Parathyroid adenoma (tissue), 2 donors: ENCODE measurements at regions not wholly inside any gene's neighbourhood (a gene's known extent, or its start where the extent isn't known, plus 50 kb on each side); places are given as distances from the start of the nearest gene placed in this dataset.

Experiments
- H2AFZ ChIP-seq: fragments of 300-600 bp; sonication (generic); one replicate; pipeline ENCODE4 v1.7.0; 2017; ENCODE audit warnings: antibody characterized with exemption, mild to moderate bottlenecking
- H3K27ac ChIP-seq: fragments of 300-600 bp; sonication (generic); one replicate; pipeline ENCODE4 v1.7.0; 2017
- H3K27me3 ChIP-seq: fragments of 300-600 bp; sonication (generic); one replicate; pipeline ENCODE4 v1.7.0; 2017; ENCODE audit warnings: low read length; ENCODE audit not compliant: control insufficient read depth, insufficient read depth
- H3K36me3 ChIP-seq: fragments of 300-600 bp; sonication (generic); one replicate; pipeline ENCODE4 v1.7.0; 2017; ENCODE audit warnings: low read length; ENCODE audit not compliant: control insufficient read depth, insufficient read depth
- H3K4me1 ChIP-seq: fragments of 300-600 bp; sonication (generic); one replicate; pipeline ENCODE4 v1.7.0; 2017; ENCODE audit warnings: control low read depth
- H3K4me2 ChIP-seq: fragments of 300-600 bp; sonication (generic); one replicate; pipeline ENCODE4 v1.7.0; 2017; ENCODE audit warnings: low read length
- H3K4me3 ChIP-seq: fragments of 300-600 bp; sonication (generic); one replicate; pipeline ENCODE4 v1.7.0; 2017; ENCODE audit warnings: low read depth, low read length
- H3K79me2 ChIP-seq: fragments of 300-600 bp; sonication (generic); one replicate; pipeline ENCODE4 v1.7.0; 2017; ENCODE audit warnings: control low read depth
- H3K9ac ChIP-seq: fragments of 300-600 bp; sonication (generic); one replicate; pipeline ENCODE4 v1.7.0; 2017; ENCODE audit warnings: mild to moderate bottlenecking
- H3K9me3 ChIP-seq: fragments of 300-600 bp; sonication (generic); one replicate; pipeline ENCODE4 v1.7.0; 2017; ENCODE audit warnings: low read length; ENCODE audit not compliant: control insufficient read depth
- TF ChIP-seq, protein P1 (sequence below): fragments of 300-600 bp; sonication (generic); IDR thresholded peaks from one replicate; pipeline ENCODE4 v1.7.0; 2017; ENCODE audit warnings: antibody characterized with exemption, mild to moderate bottlenecking
- donor health status: primary hyperparathyroidism.

DNA sequence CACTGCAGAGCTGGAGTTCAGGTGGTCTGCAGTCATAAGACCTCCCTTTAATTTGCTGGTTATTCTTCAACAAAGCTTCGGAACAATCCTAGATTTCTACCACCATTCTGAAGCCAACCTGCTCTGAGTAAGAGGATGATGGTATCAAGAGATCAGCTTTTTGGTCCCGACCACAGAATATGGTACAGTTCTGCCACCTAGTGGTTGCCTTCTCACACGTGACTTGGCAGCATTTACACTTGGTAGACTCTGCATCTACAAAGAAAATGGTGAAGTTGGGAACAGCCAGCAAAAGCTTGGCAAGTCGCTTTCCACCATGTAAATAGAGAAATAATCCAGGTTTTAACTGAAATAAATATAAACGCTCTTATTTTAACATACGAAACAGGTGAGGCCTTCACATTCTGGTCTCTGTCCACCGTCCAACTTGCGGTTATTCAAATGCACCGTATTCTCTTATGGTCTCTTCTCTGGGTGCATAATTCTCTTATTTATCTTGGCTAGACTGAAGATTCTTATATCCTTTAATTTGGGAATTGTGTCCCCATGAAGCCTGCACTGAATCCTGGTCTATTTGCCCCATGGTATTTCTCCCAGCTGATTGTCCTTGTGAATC, 173.9 kb upstream of the GRM3 start:
- H2AFZ ChIP-seq, result no peak overlapping the region
- H3K9ac ChIP-seq, result no peak overlapping the region
- TF ChIP-seq, protein P1, sequence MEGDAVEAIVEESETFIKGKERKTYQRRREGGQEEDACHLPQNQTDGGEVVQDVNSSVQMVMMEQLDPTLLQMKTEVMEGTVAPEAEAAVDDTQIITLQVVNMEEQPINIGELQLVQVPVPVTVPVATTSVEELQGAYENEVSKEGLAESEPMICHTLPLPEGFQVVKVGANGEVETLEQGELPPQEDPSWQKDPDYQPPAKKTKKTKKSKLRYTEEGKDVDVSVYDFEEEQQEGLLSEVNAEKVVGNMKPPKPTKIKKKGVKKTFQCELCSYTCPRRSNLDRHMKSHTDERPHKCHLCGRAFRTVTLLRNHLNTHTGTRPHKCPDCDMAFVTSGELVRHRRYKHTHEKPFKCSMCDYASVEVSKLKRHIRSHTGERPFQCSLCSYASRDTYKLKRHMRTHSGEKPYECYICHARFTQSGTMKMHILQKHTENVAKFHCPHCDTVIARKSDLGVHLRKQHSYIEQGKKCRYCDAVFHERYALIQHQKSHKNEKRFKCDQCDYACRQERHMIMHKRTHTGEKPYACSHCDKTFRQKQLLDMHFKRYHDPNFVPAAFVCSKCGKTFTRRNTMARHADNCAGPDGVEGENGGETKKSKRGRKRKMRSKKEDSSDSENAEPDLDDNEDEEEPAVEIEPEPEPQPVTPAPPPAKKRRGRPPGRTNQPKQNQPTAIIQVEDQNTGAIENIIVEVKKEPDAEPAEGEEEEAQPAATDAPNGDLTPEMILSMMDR, result peak; percentile 46
- no peaks in the 10 kb centered on the region for H3K36me3 ChIP-seq
- H3K27me3 ChIP-seq, result no peaks in the 10 kb centered on the region
- no peaks in the 10 kb centered on the region for H3K9me3 ChIP-seq
- H3K4me1 ChIP-seq, result no peaks in the 10 kb centered on the region
- no peak overlapping the region for H3K27ac ChIP-seq
- no peak overlapping the region for H3K4me3 ChIP-seq
- no peak overlapping the region for H3K4me2 ChIP-seq
- no peaks in the 10 kb centered on the region for H3K79me2 ChIP-seq

DNA sequence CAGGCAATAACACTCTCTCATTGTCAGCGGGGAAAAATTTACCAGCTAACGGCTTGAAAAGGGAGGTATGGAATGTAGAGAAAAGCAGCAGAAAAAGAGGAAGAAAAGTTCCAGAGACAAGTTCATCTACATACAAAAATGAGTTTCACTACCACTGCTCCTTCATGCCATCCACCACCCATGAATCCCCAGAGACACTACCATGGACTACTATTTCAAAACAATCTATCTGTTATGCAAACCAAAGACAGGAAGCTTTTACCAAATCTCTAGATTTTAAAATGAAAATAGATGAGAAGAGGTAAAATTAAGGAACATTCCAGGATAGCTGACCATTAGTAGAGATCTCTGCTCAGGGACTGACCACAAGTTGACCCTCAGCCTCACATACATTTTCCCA, 189.0 kb upstream of the GRM3 start:
- H3K79me2 ChIP-seq, result no peaks in the 10 kb centered on the region
- H3K9me3 ChIP-seq, result no peaks in the 10 kb centered on the region
- H3K36me3 ChIP-seq, result no peaks in the 10 kb centered on the region
- no peak overlapping the region for H2AFZ ChIP-seq
- no peak overlapping the region for H3K27ac ChIP-seq
- H3K4me1 ChIP-seq, result no peaks in the 10 kb centered on the region
- H3K4me2 ChIP-seq, result no peak overlapping the region
- TF ChIP-seq, protein P1, result no peak
- no peaks in the 10 kb centered on the region for H3K27me3 ChIP-seq
- no peak overlapping the region for H3K4me3 ChIP-seq
- no peak overlapping the region for H3K9ac ChIP-seq

DNA sequence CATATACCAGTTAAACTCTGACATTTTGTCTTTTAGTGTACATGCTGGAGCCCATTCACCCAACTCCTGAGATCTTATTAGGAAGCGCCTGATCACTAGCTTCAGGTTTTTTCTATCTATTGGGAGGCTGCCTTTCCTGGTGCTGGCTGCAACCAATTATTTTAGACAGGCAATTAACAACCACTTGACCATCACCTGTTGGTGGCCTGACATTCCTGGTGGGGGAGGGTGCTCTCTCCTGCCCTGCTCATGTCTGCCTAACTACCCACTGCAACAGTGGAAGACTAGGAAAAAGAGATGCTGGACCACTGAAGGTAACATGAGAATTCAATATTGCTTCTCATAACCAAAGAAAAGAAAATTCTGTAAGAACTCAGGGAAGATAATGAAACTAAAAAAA, 190.3 kb upstream of the GRM3 start:
- no peaks in the 10 kb centered on the region for H3K36me3 ChIP-seq
- no peaks in the 10 kb centered on the region for H3K79me2 ChIP-seq
- no peak overlapping the region for H3K4me3 ChIP-seq
- H2AFZ ChIP-seq, result no peak overlapping the region
- no peaks in the 10 kb centered on the region for H3K9me3 ChIP-seq
- no peak overlapping the region for H3K9ac ChIP-seq
- H3K4me2 ChIP-seq, result no peak overlapping the region
- TF ChIP-seq, protein P1, result no peak
- H3K27me3 ChIP-seq, result no peaks in the 10 kb centered on the region
- no peak overlapping the region for H3K27ac ChIP-seq
- H3K4me1 ChIP-seq, result no peaks in the 10 kb centered on the region

DNA sequence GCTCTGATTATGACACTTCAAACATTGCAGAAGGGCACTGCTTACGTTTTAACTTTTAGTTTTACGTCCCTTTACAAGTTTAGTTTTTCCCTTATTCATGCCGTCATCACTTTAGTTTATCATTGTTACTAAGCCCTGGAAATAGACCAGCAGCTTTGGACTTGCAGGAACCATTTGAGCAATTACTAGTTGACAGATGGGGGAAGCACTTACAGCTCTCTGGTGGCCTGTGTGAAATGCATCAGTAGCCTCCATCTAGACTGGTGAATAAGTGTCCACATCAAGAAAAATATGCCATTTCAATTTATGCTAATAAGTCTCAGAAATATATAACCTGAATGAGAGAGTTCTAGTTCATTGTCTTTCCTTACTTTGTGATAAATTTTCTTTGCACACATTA, 194.9 kb upstream of the GRM3 start:
- Histone ChIP-seq H3K4me2 (no peak overlapping the region), H3K36me3 (no peaks in the 10 kb centered on the region), H3K79me2 (no peaks in the 10 kb centered on the region), H3K27me3 (no peaks in the 10 kb centered on the region), H3K9ac (no peak overlapping the region), H2AFZ (no peak overlapping the region), H3K4me1 (no peaks in the 10 kb centered on the region), H3K9me3 (no peaks in the 10 kb centered on the region), H3K4me3 (no peak overlapping the region), H3K27ac (no peak overlapping the region)
- TF ChIP-seq, protein P1, result no peak

DNA sequence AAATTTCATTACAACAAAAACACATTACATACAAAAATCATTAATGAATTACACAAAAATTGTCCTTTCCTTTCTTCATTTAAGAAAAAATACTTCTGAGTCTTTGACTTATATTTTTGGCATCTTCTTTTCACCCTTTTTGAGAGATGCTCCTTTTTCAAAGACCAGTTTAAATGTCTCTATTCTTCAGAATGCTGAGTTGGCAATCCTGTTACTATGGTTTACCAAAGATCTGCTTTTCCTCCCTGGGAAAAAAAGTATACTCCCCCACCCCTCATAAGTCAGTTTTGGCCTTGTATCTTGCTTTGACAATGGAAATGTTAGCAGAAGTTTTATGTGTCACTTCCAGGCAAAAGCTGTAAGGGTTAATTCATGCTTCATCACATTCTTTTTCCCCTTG, 198.4 kb upstream of the GRM3 start:
- Histone ChIP-seq H3K4me1 (no peaks in the 10 kb centered on the region), H3K4me2 (no peak overlapping the region), H3K9me3 (no peaks in the 10 kb centered on the region), H2AFZ (no peak overlapping the region), H3K79me2 (no peaks in the 10 kb centered on the region), H3K27ac (no peak overlapping the region), H3K36me3 (no peaks in the 10 kb centered on the region), H3K4me3 (no peak overlapping the region), H3K9ac (no peak overlapping the region), H3K27me3 (no peaks in the 10 kb centered on the region)
- TF ChIP-seq, protein P1, result no peak
